BJ (cell line): ENCODE measurements at regions not wholly inside any gene's neighbourhood (a gene's known extent, or its start where the extent isn't known, plus 50 kb on each side); places are given as distances from the start of the nearest gene placed in this dataset.

ENCODE experiments used
- CTCF ChIA-PET: fragments of 350-600 bp; formaldehyde crosslinking; extraction: SDS; loops from one replicate; lab custom pipeline; 2021; ENCODE audit warnings: antibody characterized with exemption, inconsistent platforms; lab: Yijun Ruan, JAX
- POLR2A ChIA-PET: fragments of 300-600 bp; sonication (Branson Sonifier 250); formaldehyde crosslinking; extraction: SDS; loops from one replicate; lab custom pipeline; 2021; ENCODE audit warnings: antibody characterized with exemption; lab: Charles Lee
- DNase-seq: peaks from one replicate; pipeline ENCODE4 v3.0.0-alpha.2; 2011; ENCODE audit warnings: low read depth
- H3K27me3 ChIP-seq: 2 replicates; pipeline ENCODE4 v1.6.0; 2011; ENCODE audit warnings: low read length; ENCODE audit not compliant: control insufficient read depth, insufficient read depth
- H3K36me3 ChIP-seq: 2 replicates; pipeline ENCODE4 v1.5.1; 2011; ENCODE audit warnings: low read length; ENCODE audit not compliant: control insufficient read depth, insufficient read depth
- H3K4me3 ChIP-seq: 2 replicates; pipeline ENCODE4 v1.5.1; 2011; ENCODE audit warnings: low read depth, mild to moderate bottlenecking, control low read depth, low read length
- CTCF ChIP-seq: IDR thresholded peaks from 2 replicates; pipeline ENCODE4 v1.5.1; 2011; ENCODE audit warnings: low read depth, mild to moderate bottlenecking, control low read depth, inconsistent platforms, low read length, moderate library complexity; ENCODE audit not compliant: insufficient read depth

- ChIA-PET POLR2A (no interaction called here), CTCF (no interaction called here)
- Histone ChIP-seq H3K4me3 (no peak overlapping the region), H3K27me3 (no peaks in the 10 kb centered on the region), H3K36me3 (no peaks in the 10 kb centered on the region)
- no peak for TF ChIP-seq CTCF
- DNase-seq, result no peak
These were observed 111.2 kb upstream of the HDAC4 start for GRCh38 chr2:239512054-239512453.

GRCh38 chr2:239509373-239510143 is 108.7 kb upstream of the HDAC4 start:
- CTCF ChIA-PET, result no interaction called here
- no peak for DNase-seq
- no peaks in the 10 kb centered on the region for H3K27me3 ChIP-seq
- H3K4me3 ChIP-seq, result no peak overlapping the region
- POLR2A ChIA-PET, result no interaction called here
- no peaks in the 10 kb centered on the region for H3K36me3 ChIP-seq
- no peak for TF ChIP-seq CTCF

- no peak overlapping the region for H3K4me3 ChIP-seq
- H3K27me3 ChIP-seq, result no peaks in the 10 kb centered on the region
- ChIA-PET CTCF (no interaction called here), POLR2A (no interaction called here)
- DNase-seq, result no peak
- TF ChIP-seq CTCF, result no peak
- no peaks in the 10 kb centered on the region for H3K36me3 ChIP-seq
These were observed 107.4 kb upstream of the HDAC4 start for GRCh38 chr2:239508261-239508660.

- no peak for DNase-seq
- H3K27me3 ChIP-seq, result no peaks in the 10 kb centered on the region
- TF ChIP-seq CTCF, result no peak
- H3K36me3 ChIP-seq, result no peaks in the 10 kb centered on the region
- no peak overlapping the region for H3K4me3 ChIP-seq
- ChIA-PET POLR2A (no interaction called here), CTCF (no interaction called here)
These were observed 106.9 kb upstream of the HDAC4 start for GRCh38 chr2:239507576-239508258.

- POLR2A ChIA-PET, result no interaction called here
- Histone ChIP-seq H3K27me3 (no peaks in the 10 kb centered on the region), H3K36me3 (no peaks in the 10 kb centered on the region), H3K4me3 (no peak overlapping the region)
- DNase-seq, result no peak
- no peak for TF ChIP-seq CTCF
- CTCF ChIA-PET, result no interaction called here
These were observed 106.1 kb upstream of the HDAC4 start for GRCh38 chr2:239506961-239507360.
